ENCODE measurements at regions not wholly inside any gene's neighbourhood (a gene's known extent, or its start where the extent isn't known, plus 50 kb on each side); places are given as distances from the start of the nearest gene placed in this dataset.

DNA sequence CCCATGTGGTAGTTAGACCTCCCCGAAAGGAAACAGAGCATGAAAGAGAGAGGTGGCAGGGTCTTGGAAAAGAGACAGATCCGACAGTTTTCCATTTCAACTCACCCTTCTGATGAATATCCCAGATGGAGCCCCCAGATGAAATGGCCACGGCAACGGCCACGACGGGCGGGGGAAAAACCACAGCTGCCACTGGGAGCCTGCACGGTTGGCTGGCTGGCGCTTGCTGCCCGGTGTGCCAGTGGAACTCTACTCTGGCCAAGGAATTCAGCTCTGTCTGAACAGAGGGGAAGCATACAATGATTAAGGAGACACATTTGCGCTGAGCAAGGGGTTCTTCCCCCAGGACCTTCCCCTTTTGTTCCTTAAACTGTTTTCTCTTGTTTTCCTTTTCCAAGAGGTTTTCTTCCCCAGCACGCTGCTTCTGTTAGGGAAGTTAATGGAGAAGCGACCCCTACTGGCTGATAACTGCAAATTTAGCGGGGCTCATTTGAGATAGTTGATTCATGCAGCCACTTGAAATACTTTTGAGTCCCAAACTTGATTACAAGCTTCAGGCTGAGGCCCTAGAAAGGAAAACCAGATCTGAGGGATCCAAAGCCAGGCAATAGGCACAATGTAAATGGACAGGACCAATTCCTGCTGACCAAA lies 1122.5 kb downstream of the NCAM2 start:
- TF ChIP-seq, protein P1, sequence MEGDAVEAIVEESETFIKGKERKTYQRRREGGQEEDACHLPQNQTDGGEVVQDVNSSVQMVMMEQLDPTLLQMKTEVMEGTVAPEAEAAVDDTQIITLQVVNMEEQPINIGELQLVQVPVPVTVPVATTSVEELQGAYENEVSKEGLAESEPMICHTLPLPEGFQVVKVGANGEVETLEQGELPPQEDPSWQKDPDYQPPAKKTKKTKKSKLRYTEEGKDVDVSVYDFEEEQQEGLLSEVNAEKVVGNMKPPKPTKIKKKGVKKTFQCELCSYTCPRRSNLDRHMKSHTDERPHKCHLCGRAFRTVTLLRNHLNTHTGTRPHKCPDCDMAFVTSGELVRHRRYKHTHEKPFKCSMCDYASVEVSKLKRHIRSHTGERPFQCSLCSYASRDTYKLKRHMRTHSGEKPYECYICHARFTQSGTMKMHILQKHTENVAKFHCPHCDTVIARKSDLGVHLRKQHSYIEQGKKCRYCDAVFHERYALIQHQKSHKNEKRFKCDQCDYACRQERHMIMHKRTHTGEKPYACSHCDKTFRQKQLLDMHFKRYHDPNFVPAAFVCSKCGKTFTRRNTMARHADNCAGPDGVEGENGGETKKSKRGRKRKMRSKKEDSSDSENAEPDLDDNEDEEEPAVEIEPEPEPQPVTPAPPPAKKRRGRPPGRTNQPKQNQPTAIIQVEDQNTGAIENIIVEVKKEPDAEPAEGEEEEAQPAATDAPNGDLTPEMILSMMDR (IDR thresholded peaks at IDR 0.05), result no peak
- TF ChIP-seq POLR2A (IDR thresholded peaks at IDR 0.05), result no peak
- Histone ChIP-seq H3K36me3 (no peaks in the 10 kb centered on the region), H3K9me3 (no peaks in the 10 kb centered on the region), H3K4me3 (no peak overlapping the region), H3K27ac (no peak overlapping the region), H3K4me1 (no peaks in the 10 kb centered on the region), H3K27me3 (no peaks in the 10 kb centered on the region)
- intact Hi-C loops (cut with DNase I; ENCODE audit: low total_unique reads), result no loop called here
- no peak for DNase-seq

DNA sequence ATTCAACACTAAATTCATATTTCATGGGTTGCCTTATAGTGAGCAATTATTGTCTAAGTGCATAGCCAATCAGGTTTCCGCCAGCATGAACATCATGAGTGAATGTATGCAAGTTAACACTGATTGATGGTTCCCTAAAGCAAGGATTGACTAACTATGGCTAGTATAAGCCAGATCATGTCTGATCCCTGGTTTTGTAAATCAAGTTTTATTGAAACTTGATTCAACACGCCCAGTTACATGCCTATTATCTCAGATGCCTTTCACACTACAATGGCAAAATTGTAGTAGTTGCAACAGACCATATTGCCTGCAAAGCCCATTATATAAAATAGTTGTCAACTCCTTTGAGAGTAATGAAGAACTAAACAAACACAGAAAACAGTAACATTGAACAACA lies 1127.4 kb downstream of the NCAM2 start:
- Histone ChIP-seq H3K36me3 (no peaks in the 10 kb centered on the region), H3K9me3 (no peaks in the 10 kb centered on the region), H3K4me1 (no peaks in the 10 kb centered on the region), H3K27me3 (no peaks in the 10 kb centered on the region), H3K4me3 (no peak overlapping the region), H3K27ac (no peak overlapping the region)
- intact Hi-C loops (cut with DNase I; ENCODE audit: low total_unique reads), result no loop called here
- no peak for TF ChIP-seq POLR2A (IDR thresholded peaks at IDR 0.05)
- no peak for DNase-seq

DNA sequence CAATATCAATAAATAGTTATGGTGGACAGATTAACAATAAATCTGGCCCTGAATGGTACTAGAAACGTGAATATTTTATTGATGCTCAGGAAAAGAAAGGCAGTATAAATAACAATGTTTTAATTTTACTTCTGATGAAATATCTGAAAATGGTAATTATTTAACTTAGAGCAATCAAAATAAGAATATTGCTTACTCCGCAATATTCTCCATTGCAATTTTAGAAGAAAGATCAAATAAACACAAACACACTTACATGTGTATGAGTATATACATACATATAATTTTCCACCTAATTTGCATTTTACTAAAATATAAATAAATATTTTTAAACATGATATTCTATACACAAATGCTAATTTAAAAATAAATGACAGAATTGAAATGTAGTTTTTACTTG lies 1130.5 kb downstream of the NCAM2 start:
- no peaks in the 10 kb centered on the region for H3K4me1 ChIP-seq
- no peak overlapping the region for H3K27ac ChIP-seq
- intact Hi-C loops (cut with DNase I; ENCODE audit: low total_unique reads), result no loop called here
- no peak overlapping the region for H3K4me3 ChIP-seq
- no peaks in the 10 kb centered on the region for H3K27me3 ChIP-seq
- H3K36me3 ChIP-seq, result no peaks in the 10 kb centered on the region
- no peak for TF ChIP-seq POLR2A (IDR thresholded peaks at IDR 0.05)
- TF ChIP-seq, protein P1 (IDR thresholded peaks at IDR 0.05), result no peak
- no peaks in the 10 kb centered on the region for H3K9me3 ChIP-seq
- DNase-seq, result no peak

DNA sequence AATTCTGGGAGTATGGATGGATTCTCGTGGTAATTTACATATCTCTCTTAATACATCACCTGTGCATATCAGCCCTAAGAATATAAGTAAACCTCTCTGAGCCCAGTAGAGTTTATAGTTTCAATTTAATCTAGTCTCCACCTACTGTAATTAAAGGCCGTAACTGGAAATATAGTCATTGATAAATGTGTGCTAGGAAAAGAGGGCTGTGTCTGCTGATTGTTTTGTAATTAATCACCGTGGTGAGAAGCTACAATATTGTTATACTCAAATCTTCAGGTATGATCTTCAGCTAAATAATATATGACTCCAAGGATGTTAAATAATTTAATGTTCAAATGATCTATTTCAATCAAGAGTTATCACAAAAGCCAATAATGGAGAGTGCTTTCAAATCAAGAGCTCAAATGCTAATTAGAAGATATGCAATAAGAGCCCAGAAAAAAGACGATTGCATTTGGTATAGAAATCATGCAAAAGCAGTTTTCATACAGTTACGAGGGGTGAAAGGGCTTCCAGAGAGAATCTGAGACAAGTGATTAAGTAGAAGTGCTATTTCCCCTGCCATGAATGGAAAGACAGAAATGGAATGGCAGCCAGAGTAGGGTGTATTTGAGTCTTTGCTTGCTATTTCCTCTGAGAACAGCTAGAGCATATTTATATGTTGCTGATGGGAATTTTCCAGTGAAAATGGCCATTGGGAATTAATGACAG lies 1134.3 kb downstream of the NCAM2 start:
- no peak for DNase-seq
- Histone ChIP-seq H3K4me1 (no peaks in the 10 kb centered on the region), H3K27ac (no peak overlapping the region), H3K27me3 (no peaks in the 10 kb centered on the region), H3K36me3 (no peaks in the 10 kb centered on the region), H3K9me3 (no peaks in the 10 kb centered on the region), H3K4me3 (no peak overlapping the region)
- intact Hi-C loops (cut with DNase I; ENCODE audit: low total_unique reads), result no loop called here
- TF ChIP-seq POLR2A (IDR thresholded peaks at IDR 0.05), result no peak
- TF ChIP-seq, protein P1 (IDR thresholded peaks at IDR 0.05), result no peak

DNA sequence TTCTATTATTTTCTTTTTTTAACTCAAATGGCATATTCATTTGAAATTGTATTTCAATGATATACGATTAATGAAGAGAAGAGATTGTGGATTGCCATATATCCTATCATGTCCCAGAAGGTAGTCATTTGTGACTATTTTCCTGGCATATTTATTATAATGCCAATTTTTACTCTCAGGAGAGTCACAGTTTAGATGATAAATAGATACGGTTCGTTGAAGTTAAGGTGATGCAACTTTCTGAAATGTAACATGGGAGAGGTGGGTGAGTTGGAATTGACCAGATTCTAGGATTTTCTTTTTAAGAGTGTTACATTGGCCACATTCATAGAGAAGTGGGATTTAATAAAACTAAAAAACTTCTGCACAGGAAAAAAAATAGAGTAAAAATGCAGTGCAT lies 1138.5 kb downstream of the NCAM2 start:
- Histone ChIP-seq H3K9me3 (no peaks in the 10 kb centered on the region), H3K27ac (no peak overlapping the region), H3K36me3 (no peaks in the 10 kb centered on the region), H3K27me3 (no peaks in the 10 kb centered on the region), H3K4me3 (no peak overlapping the region), H3K4me1 (no peaks in the 10 kb centered on the region)
- intact Hi-C loops (cut with DNase I; ENCODE audit: low total_unique reads), result no loop called here
- DNase-seq, result no peak
- no peak for TF ChIP-seq POLR2A (IDR thresholded peaks at IDR 0.05)
- TF ChIP-seq, protein P1 (IDR thresholded peaks at IDR 0.05), result no peak

Measured in uterus (tissue), 3 donors.